RWPE1 (cell line): ENCODE measurements at regions not wholly inside any gene's neighbourhood (a gene's known extent, or its start where the extent isn't known, plus 50 kb on each side); places are given as distances from the start of the nearest gene placed in this dataset.

ENCODE experiments used
- CTCF ChIA-PET: fragments of 350-600 bp; sonication (Branson Sonifier 250); formaldehyde crosslinking; extraction: SDS; loops from one replicate; lab custom pipeline; 2021; lab: Yijun Ruan, JAX
- POLR2A ChIA-PET: fragments of 400-600 bp; formaldehyde crosslinking; extraction: SDS; loops from one replicate; lab custom pipeline; 2020; ENCODE audit warnings: antibody characterized with exemption; ENCODE audit not compliant: low non-redundant PET; lab: Yijun Ruan, JAX
- DNase-seq: peaks from one replicate; pipeline ENCODE4 v3.0.0; 2012; ENCODE audit warnings: low spot score
- H3K27ac ChIP-seq: fragments of 450-650 bp; 2 replicates; pipeline ENCODE4 v1.5.1; 2017
- CTCF ChIP-seq: fragments of 450-650 bp; conservative IDR thresholded peaks from 2 replicates; pipeline ENCODE4 v1.5.1; 2017; ENCODE audit warnings: low read depth, mild to moderate bottlenecking

- TF ChIP-seq CTCF = no peak
- H3K27ac ChIP-seq = no peak overlapping the region
- ChIA-PET CTCF (interaction anchor here (0.6 kb wide), 1 partner anchor 372 kb away, joined by 3 read pairs; no protein-coding TSS in a partner anchor), POLR2A (no interaction called here)
- DNase-seq = no peak
These were observed 83.3 kb upstream of the NHSL1 start for GRCh38 chr6:138582573-138582972.

GRCh38 chr6:138586638-138587037 is 87.3 kb upstream of the NHSL1 start:
- POLR2A ChIA-PET = no interaction called here
- CTCF ChIA-PET = interaction anchor here (0.8 kb wide), 1 partner anchor 180 kb away, joined by 3 read pairs; no protein-coding TSS in a partner anchor
- no peak for TF ChIP-seq CTCF
- no peak for DNase-seq
- no peak overlapping the region for H3K27ac ChIP-seq

GRCh38 chr6:138588805-138589434 is 89.6 kb upstream of the NHSL1 start:
- peak; percentile 80 for DNase-seq
- peak overlapping the region; percentile 14 for H3K27ac ChIP-seq
- ChIA-PET CTCF (interaction anchor here (0.7 to 1.0 kb wide), 6 partner anchors 15 to 775 kb away, joined by 3 to 4 read pairs (median 3); no protein-coding TSS in a partner anchor), POLR2A (interaction anchor here (0.6 kb wide), 1 partner anchor 31 kb away, joined by 8 read pairs; no protein-coding TSS in a partner anchor)
- TF ChIP-seq CTCF = peak; percentile 92

GRCh38 chr6:138590796-138591709 is 91.8 kb upstream of the NHSL1 start:
- ChIA-PET CTCF (interaction anchor here (0.6 to 2.5 kb wide), 7 partner anchors 11 to 1838 kb away, joined by 3 to 12 read pairs (median 4); no protein-coding TSS in a partner anchor), POLR2A (no interaction called here)
- TF ChIP-seq CTCF = peak; percentile 87
- peak overlapping the region; percentile 26; the same call in 1 of the 2 replicates for H3K27ac ChIP-seq
- peak; percentile 68 for DNase-seq

GRCh38 chr6:138592749-138593123 is 93.4 kb upstream of the NHSL1 start:
- POLR2A ChIA-PET = no interaction called here
- TF ChIP-seq CTCF = no peak
- CTCF ChIA-PET = interaction anchor here (0.6 kb wide), 1 partner anchor 240 kb away, joined by 3 read pairs; no protein-coding TSS in a partner anchor
- H3K27ac ChIP-seq = peak overlapping the region; percentile 83
- DNase-seq = no peak
